B cell (primary cell): ENCODE measurements at regions not wholly inside any gene's neighbourhood (a gene's known extent, or its start where the extent isn't known, plus 50 kb on each side); places are given as distances from the start of the nearest gene placed in this dataset.

ENCODE experiments used
- ATAC-seq: fragments of 200-7000 bp; cut with Tn5 transposase; one replicate; pipeline ENCODE4 v1.10.0; 2021; ENCODE audit warnings: low read depth, mild to moderate bottlenecking, moderate number of reproducible peaks, moderate library complexity
- CTCF ChIA-PET: fragments of 350-600 bp; sonication (Branson Sonifier 250); formaldehyde crosslinking; loops from one replicate; lab custom pipeline; 2021; ENCODE audit warnings: antibody characterized with exemption, inconsistent platforms; lab: Charles Lee
- POLR2A ChIA-PET: fragments of 350-600 bp; sonication (Branson Sonifier 250); formaldehyde crosslinking; loops from one replicate; lab custom pipeline; 2021; ENCODE audit warnings: antibody characterized with exemption; lab: Charles Lee
- DNase-seq: peaks from one replicate; pipeline ENCODE4 v3.0.0; 2013
- H2AFZ ChIP-seq: 2 replicates; pipeline ENCODE4 v1.6.1; 2012; ENCODE audit warnings: mild to moderate bottlenecking, low read depth, low read length; ENCODE audit not compliant: insufficient read depth, poor library complexity, severe bottlenecking
- H3K27ac ChIP-seq, 2 donors: 1 replicate in 1 of 2; 2 replicates in 1 of 2; pipeline ENCODE4 v1.5.1; 2012 to 2013; ENCODE audit warnings: low read length in 2 of 2, mild to moderate bottlenecking in 2 of 2, moderate library complexity in 1 of 2
- H3K27me3 ChIP-seq, 4 experiments: fragments of 200-600 bp in 1 of 4; sonication (generic) in 1 of 4; replicated peaks in 1 of 4; 1 replicate in 2 of 4; 2 replicates in 2 of 4; pipeline versions ENCODE4 v1.6.1 to v1.7.0; 2013 to 2016; ENCODE audit warnings: low read length in 3 of 4, mild to moderate bottlenecking in 2 of 4, mixed read lengths in 1 of 4, moderate library complexity in 1 of 4; ENCODE audit not compliant: insufficient read depth in 4 of 4, control insufficient read depth in 3 of 4; ENCODE audit errors: control extremely low read depth in 1 of 4
- H3K36me3 ChIP-seq, 2 experiments: replicated peaks in 1 of 2; 1 replicate in 1 of 2; 2 replicates in 1 of 2; pipeline versions ENCODE4 v1.6.1 to v1.7.1; 2013; ENCODE audit warnings: low read length in 1 of 2; ENCODE audit not compliant: insufficient read depth in 2 of 2, control insufficient read depth in 1 of 2; ENCODE audit errors: control extremely low read depth in 1 of 2, extremely low read depth in 1 of 2
- H3K4me1 ChIP-seq, 2 donors: fragments of 200-600 bp in 1 of 2; sonication (generic) in 1 of 2; 1 replicate in 1 of 2; 2 replicates in 1 of 2; pipeline versions ENCODE4 v1.5.1 to v1.6.1; 2013 to 2017; ENCODE audit warnings: low read length in 2 of 2; ENCODE audit not compliant: control insufficient read depth in 2 of 2, insufficient read depth in 2 of 2
- H3K4me2 ChIP-seq: replicated peaks from 2 replicates; pipeline ENCODE3; 2012; ENCODE audit warnings: mild to moderate bottlenecking, low read depth, low read length; ENCODE audit not compliant: poor library complexity, severe bottlenecking
- H3K4me3 ChIP-seq, 5 experiments: fragments of 200-600 bp in 1 of 5; sonication (generic) in 1 of 5; 1 replicate in 3 of 5; 2 replicates in 2 of 5; pipeline versions ENCODE4 v1.5.1 to v1.7.0; 2011 to 2016; ENCODE audit warnings: low read length in 4 of 5, mild to moderate bottlenecking in 4 of 5, low read depth in 2 of 5, control low read depth in 1 of 5, moderate library complexity in 1 of 5; ENCODE audit not compliant: insufficient read depth in 1 of 5; ENCODE audit errors: control extremely low read depth in 1 of 5, extremely low read depth in 1 of 5
- H3K79me2 ChIP-seq: fragments of 200-600 bp; sonication (generic); one replicate; pipeline ENCODE4 v1.6.0; 2016; ENCODE audit warnings: low read length; ENCODE audit not compliant: control insufficient read depth, insufficient read depth
- H3K9ac ChIP-seq: fragments of 200-600 bp; sonication (generic); 2 replicates; pipeline ENCODE4 v1.6.1; 2017; ENCODE audit warnings: mild to moderate bottlenecking, low read length, moderate library complexity
- H3K9me3 ChIP-seq, 3 donors: one replicate each; pipeline versions ENCODE4 v1.6.1 to v1.7.1; 2013; ENCODE audit warnings: low read length in 2 of 3; ENCODE audit not compliant: control insufficient read depth in 2 of 3, insufficient read depth in 1 of 3; ENCODE audit errors: control extremely low read depth in 1 of 3
- H4K20me1 ChIP-seq: 2 replicates; pipeline ENCODE4 v1.6.0; 2012; ENCODE audit warnings: mild to moderate bottlenecking, low read length; ENCODE audit not compliant: insufficient read depth, control insufficient read depth, poor library complexity, severe bottlenecking
- H3K27ac Mint-ChIP-seq: one replicate; pipeline ENCODE4 v1.8.0; 2021; ENCODE audit warnings: mixed read lengths
- H3K27me3 Mint-ChIP-seq: one replicate; pipeline ENCODE4 v1.8.0; 2021; ENCODE audit warnings: mixed read lengths
- H3K4me1 Mint-ChIP-seq: one replicate; pipeline ENCODE4 v1.8.0; 2021; ENCODE audit warnings: mixed read lengths
- H3K4me3 Mint-ChIP-seq: one replicate; pipeline ENCODE4 v1.8.0; 2021; ENCODE audit warnings: mixed read lengths
- H3K9me3 Mint-ChIP-seq: one replicate; pipeline ENCODE4 v1.8.0; 2022; ENCODE audit warnings: mixed read lengths; ENCODE audit not compliant: insufficient read depth
- CTCF ChIP-seq: fragments of 200-600 bp; IDR thresholded peaks from one replicate; pipeline ENCODE4 v1.8.0; 2022; ENCODE audit warnings: antibody characterized with exemption, mild to moderate bottlenecking
- EZH2 ChIP-seq: IDR thresholded peaks from 2 replicates; pipeline ENCODE4 v1.6.1; 2012; ENCODE audit warnings: borderline replicate concordance, low read depth, mild to moderate bottlenecking, moderate library complexity, low read length; ENCODE audit not compliant: insufficient read depth, poor library complexity, severe bottlenecking
- WGBS: methylation state at CpG from one replicate; pipeline ENCODE4 v1.1.5; 2013; ENCODE audit warnings: missing lambda C conversion rate; ENCODE audit not compliant: insufficient coverage; 5-methylcytosine and 5-hydroxymethylcytosine counted together
- intact Hi-C: fragments of 100-400 bp; cut with micrococcal nuclease; formaldehyde crosslinking; loops from one replicate; pipeline ENCODE4 v1.10.0; 2022

- Mint-ChIP-seq H3K9me3 (no peaks in the 10 kb centered on the region), H3K27ac (no peak overlapping the region), H3K4me1 (peaks cover 14% of the 10 kb centered on the region), H3K27me3 (peaks cover 51% of the 10 kb centered on the region), H3K4me3 (no peak overlapping the region)
- Histone ChIP-seq H3K36me3 (no peaks in the 10 kb centered on the region), H3K4me1 (peaks cover 14 to 15% of the 10 kb centered on the region in 2 donors), H4K20me1 (no peaks in the 10 kb centered on the region), H3K4me2 (no peak overlapping the region), H2AFZ (no peak overlapping the region), H3K79me2 (no peaks in the 10 kb centered on the region), H3K4me3 (no peak overlapping the region), H3K27me3 (peaks cover 0 to 36% (median 17%) of the 10 kb centered on the region in 4 experiments), H3K27ac (no peak overlapping the region), H3K9me3 (peaks cover 0 to 4% (median 0%) of the 10 kb centered on the region in 3 donors), H3K9ac (no peak overlapping the region)
- TF ChIP-seq EZH2 = no peak
- no CpG with 5 or more reads among the region's 1 CpG for WGBS
- ChIA-PET CTCF (no interaction called here), POLR2A (no interaction called here)
- DNase-seq = no peak
- intact Hi-C loops = no loop called here
- ATAC-seq = no peak
These were observed 142.2 kb upstream of the UMPS start for GRCh38 chr3:124588036-124588435.

- Histone ChIP-seq H3K27me3 (peaks cover 0 to 36% (median 16%) of the 10 kb centered on the region in 4 experiments), H3K9ac (no peak overlapping the region), H3K4me1 (peaks cover 14 to 15% of the 10 kb centered on the region in 2 donors), H3K27ac (no peak overlapping the region), H3K36me3 (no peaks in the 10 kb centered on the region), H3K79me2 (no peaks in the 10 kb centered on the region), H2AFZ (no peak overlapping the region), H3K4me2 (no peak overlapping the region), H3K4me3 (no peak overlapping the region), H4K20me1 (no peaks in the 10 kb centered on the region), H3K9me3 (peaks cover 0 to 4% (median 0%) of the 10 kb centered on the region in 3 donors)
- H3K27ac Mint-ChIP-seq = no peak overlapping the region
- no CpG with 5 or more reads among the region's 2 CpGs for WGBS
- H3K4me1 Mint-ChIP-seq = peaks cover 10% of the 10 kb centered on the region
- CTCF ChIA-PET = no interaction called here
- no peak overlapping the region for H3K4me3 Mint-ChIP-seq
- H3K9me3 Mint-ChIP-seq = no peaks in the 10 kb centered on the region
- DNase-seq = no peak
- intact Hi-C loops = no loop called here
- H3K27me3 Mint-ChIP-seq = peaks cover 48% of the 10 kb centered on the region
- no peak for ATAC-seq
- TF ChIP-seq EZH2 = no peak
- no peak for TF ChIP-seq CTCF
- POLR2A ChIA-PET = no interaction called here
These were observed 141.5 kb upstream of the UMPS start for GRCh38 chr3:124588794-124589193.
